H54 (cell line): ENCODE measurements at regions not wholly inside any gene's neighbourhood (a gene's known extent, or its start where the extent isn't known, plus 50 kb on each side); places are given as distances from the start of the nearest gene placed in this dataset.

Experiments
- DNase-seq: peaks from one replicate; pipeline ENCODE4 v3.0.0; 2011; ENCODE audit warnings: low spot score, mixed read lengths; ENCODE audit not compliant: insufficient read length
- FAIRE-seq: peaks from 3 replicates; lab custom pipeline; 2011; peaks lifted over from hg19 to GRCh38; lab: Jason Lieb, UNC
- POLR2A ChIP-seq: IDR thresholded peaks from 2 replicates; pipeline ENCODE4 v1.6.1; 2011; ENCODE audit warnings: low read depth, mild to moderate bottlenecking, low read length

GRCh38 chr3:181660337-181660736, 51.4 kb upstream of the SOX2 start:
- no peak for DNase-seq
- FAIRE-seq = no peak
- TF ChIP-seq POLR2A = no peak

GRCh38 chr3:181637456-181637855, 74.3 kb upstream of the SOX2 start:
- no peak for TF ChIP-seq POLR2A
- peak; percentile 52 for FAIRE-seq
- DNase-seq = no peak

- no peak for TF ChIP-seq POLR2A
- FAIRE-seq (no peak), DNase-seq (no peak)
Measured at GRCh38 chr3:181637056-181637455, 74.7 kb upstream of the SOX2 start.

- no peak for FAIRE-seq
- no peak for DNase-seq
- TF ChIP-seq POLR2A = no peak
Measured at GRCh38 chr3:181635141-181635540, 76.6 kb upstream of the SOX2 start.

GRCh38 chr3:181633556-181633955, 78.2 kb upstream of the SOX2 start:
- TF ChIP-seq POLR2A = no peak
- no peak for DNase-seq
- no peak for FAIRE-seq

GRCh38 chr3:181631901-181632300, 79.8 kb upstream of the SOX2 start:
- TF ChIP-seq POLR2A = no peak
- DNase-seq = no peak
- no peak for FAIRE-seq

GRCh38 chr3:181630853-181631252, 80.9 kb upstream of the SOX2 start:
- TF ChIP-seq POLR2A = no peak
- no peak for DNase-seq
- no peak for FAIRE-seq

- peak; percentile 64 for FAIRE-seq
Measured at GRCh38 chr3:181629711-181630110, 82.0 kb upstream of the SOX2 start.

GRCh38 chr3:181629029-181629428, 82.7 kb upstream of the SOX2 start:
- TF ChIP-seq POLR2A = no peak
- FAIRE-seq (peak; percentile 98), DNase-seq (peak; percentile 5)

More at GRCh38 chr3:181629711-181630110, 82.0 kb upstream of the SOX2 start:
- TF ChIP-seq POLR2A = no peak
- no peak for DNase-seq

- FAIRE-seq (no peak), DNase-seq (no peak)
- no peak for TF ChIP-seq POLR2A
Measured at GRCh38 chr3:181628384-181628783, 83.3 kb upstream of the SOX2 start.

- TF ChIP-seq POLR2A = no peak
- no peak for FAIRE-seq
- DNase-seq = no peak
Measured at GRCh38 chr3:181626036-181626435, 85.7 kb upstream of the SOX2 start.

- DNase-seq (no peak), FAIRE-seq (peak; percentile 95)
- TF ChIP-seq POLR2A = no peak
Measured at GRCh38 chr3:181623924-181624694, 87.6 kb upstream of the SOX2 start.

- peak; percentile 99 for FAIRE-seq
Measured at GRCh38 chr3:181622365-181622764, 89.4 kb upstream of the SOX2 start.

GRCh38 chr3:181619897-181620296, 91.8 kb upstream of the SOX2 start:
- TF ChIP-seq POLR2A = no peak
- no peak for FAIRE-seq
- no peak for DNase-seq

More at GRCh38 chr3:181622365-181622764, 89.4 kb upstream of the SOX2 start:
- DNase-seq = peak; percentile 12
- no peak for TF ChIP-seq POLR2A

- no peak for TF ChIP-seq POLR2A
- FAIRE-seq (no peak), DNase-seq (no peak)
Measured at GRCh38 chr3:181618260-181618659, 93.5 kb upstream of the SOX2 start.
